Stomach (tissue), 4 donors: ENCODE measurements at regions not wholly inside any gene's neighbourhood (a gene's known extent, or its start where the extent isn't known, plus 50 kb on each side); places are given as distances from the start of the nearest gene placed in this dataset.

ENCODE experiments used
- EP300 ChIP-seq: sonication (generic); formaldehyde crosslinking; IDR thresholded peaks from one replicate; pipeline ENCODE4 v1.6.1; 2017; ENCODE audit warnings: antibody characterized with exemption
- POLR2A ChIP-seq, 4 donors: fragments of 450-650 bp; IDR thresholded peaks; one replicate each; pipeline ENCODE4 v1.6.1; 2016; ENCODE audit warnings: antibody characterized with exemption in 4 of 4, control low read depth in 2 of 4, mild to moderate bottlenecking in 1 of 4, moderate library complexity in 1 of 4
- POLR2AphosphoS5 ChIP-seq, 3 donors: sonication (generic); formaldehyde crosslinking; IDR thresholded peaks; one replicate each; pipeline ENCODE4 v1.6.1; 2016; ENCODE audit warnings: antibody characterized with exemption in 3 of 3
- TF ChIP-seq, protein P1 (sequence below), 7 experiments: fragments of 450-650 bp in 4 of 7; fragments of 200-600 bp in 3 of 7; sonication (generic) in 3 of 7; IDR thresholded peaks; one replicate each; pipeline ENCODE4 v1.5.1; 2016 to 2019; ENCODE audit warnings: antibody characterized with exemption in 7 of 7, control low read depth in 2 of 7, mild to moderate bottlenecking in 1 of 7

- no peak for TF ChIP-seq EP300
- no peak for TF ChIP-seq POLR2AphosphoS5 (IDR thresholded peaks at IDR 0.05)
- TF ChIP-seq, protein P1, sequence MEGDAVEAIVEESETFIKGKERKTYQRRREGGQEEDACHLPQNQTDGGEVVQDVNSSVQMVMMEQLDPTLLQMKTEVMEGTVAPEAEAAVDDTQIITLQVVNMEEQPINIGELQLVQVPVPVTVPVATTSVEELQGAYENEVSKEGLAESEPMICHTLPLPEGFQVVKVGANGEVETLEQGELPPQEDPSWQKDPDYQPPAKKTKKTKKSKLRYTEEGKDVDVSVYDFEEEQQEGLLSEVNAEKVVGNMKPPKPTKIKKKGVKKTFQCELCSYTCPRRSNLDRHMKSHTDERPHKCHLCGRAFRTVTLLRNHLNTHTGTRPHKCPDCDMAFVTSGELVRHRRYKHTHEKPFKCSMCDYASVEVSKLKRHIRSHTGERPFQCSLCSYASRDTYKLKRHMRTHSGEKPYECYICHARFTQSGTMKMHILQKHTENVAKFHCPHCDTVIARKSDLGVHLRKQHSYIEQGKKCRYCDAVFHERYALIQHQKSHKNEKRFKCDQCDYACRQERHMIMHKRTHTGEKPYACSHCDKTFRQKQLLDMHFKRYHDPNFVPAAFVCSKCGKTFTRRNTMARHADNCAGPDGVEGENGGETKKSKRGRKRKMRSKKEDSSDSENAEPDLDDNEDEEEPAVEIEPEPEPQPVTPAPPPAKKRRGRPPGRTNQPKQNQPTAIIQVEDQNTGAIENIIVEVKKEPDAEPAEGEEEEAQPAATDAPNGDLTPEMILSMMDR (IDR thresholded peaks at IDR 0.05): no peak
- no peak for TF ChIP-seq POLR2A (IDR thresholded peaks at IDR 0.05)
These were observed 87.1 kb upstream of the FAM9C start for GRCh38 chrX:13131396-13132137.
